ENCODE measurements at regions not wholly inside any gene's neighbourhood (a gene's known extent, or its start where the extent isn't known, plus 50 kb on each side); places are given as distances from the start of the nearest gene placed in this dataset.
"Not testable (repeated sequence)": the region's sequence is repeated elsewhere in the genome, so short reads cannot be mapped to it uniquely, and the experiment has no call there.

- not testable (repeated sequence) for TF ChIP-seq CTCF (conservative IDR thresholded peaks at IDR 0.05; ENCODE audit: low read depth, low read length); EZH2 (IDR thresholded peaks at IDR 0.05; ENCODE audit: borderline replicate concordance, low read depth, low read length, poor library complexity, severe bottlenecking)
These were observed 95.0 kb downstream of the TRIM69 start for GRCh38 chr15:44831409-44831741.
